Fibroblast of peridontal ligament (primary cell): ENCODE measurements at regions not wholly inside any gene's neighbourhood (a gene's known extent, or its start where the extent isn't known, plus 50 kb on each side); places are given as distances from the start of the nearest gene placed in this dataset.

Experiments
- DNase-seq: peaks from one replicate; pipeline ENCODE4 v3.0.0-alpha.2; 2010; ENCODE audit errors: extremely low read depth

DNA sequence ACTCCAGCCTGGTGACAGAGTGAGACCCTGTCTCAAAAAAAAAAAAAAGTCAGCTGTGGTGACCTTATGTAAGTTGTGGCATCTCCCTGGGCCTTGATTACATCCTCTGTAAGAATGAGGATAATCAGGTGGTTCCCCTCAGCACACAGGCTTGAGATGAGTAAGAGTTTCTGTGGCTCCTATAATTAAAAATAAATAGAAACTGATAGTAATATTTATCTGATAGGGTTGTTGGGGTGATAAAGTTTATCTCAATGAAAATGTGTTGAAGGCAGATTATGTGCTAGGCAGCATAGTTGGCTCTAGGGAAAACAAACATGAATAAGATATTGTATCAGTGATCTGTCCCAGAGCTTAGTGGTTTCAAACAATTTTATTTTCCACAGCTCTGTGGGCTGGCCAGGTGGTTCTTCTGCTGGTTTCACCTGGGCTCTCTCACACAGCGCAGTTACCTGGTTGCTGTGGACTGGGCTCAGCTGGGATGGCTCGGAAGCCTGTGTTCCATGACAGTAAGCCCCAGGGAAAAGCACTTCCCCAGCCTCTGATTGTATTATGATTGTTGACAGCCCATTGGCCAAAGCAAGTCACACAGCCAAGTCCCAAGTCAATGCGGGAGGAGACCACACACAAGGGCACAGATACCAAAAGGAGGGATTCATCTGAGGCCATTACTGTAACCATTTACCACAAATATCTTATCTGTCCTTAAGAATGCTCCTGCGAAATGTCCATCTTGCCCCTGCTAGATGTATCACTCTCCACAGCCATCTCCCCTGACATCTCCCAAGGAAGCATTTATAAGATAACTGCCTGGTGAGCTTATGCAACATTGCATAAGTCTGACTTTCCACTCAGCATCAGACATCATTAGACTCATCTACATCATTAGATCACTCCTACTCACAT is 151.7 kb downstream of the NUAK1 start:
- DNase-seq = no peak

GRCh38 chr12:105987685-105988035 is 151.1 kb downstream of the NUAK1 start:
- no peak for DNase-seq

DNA sequence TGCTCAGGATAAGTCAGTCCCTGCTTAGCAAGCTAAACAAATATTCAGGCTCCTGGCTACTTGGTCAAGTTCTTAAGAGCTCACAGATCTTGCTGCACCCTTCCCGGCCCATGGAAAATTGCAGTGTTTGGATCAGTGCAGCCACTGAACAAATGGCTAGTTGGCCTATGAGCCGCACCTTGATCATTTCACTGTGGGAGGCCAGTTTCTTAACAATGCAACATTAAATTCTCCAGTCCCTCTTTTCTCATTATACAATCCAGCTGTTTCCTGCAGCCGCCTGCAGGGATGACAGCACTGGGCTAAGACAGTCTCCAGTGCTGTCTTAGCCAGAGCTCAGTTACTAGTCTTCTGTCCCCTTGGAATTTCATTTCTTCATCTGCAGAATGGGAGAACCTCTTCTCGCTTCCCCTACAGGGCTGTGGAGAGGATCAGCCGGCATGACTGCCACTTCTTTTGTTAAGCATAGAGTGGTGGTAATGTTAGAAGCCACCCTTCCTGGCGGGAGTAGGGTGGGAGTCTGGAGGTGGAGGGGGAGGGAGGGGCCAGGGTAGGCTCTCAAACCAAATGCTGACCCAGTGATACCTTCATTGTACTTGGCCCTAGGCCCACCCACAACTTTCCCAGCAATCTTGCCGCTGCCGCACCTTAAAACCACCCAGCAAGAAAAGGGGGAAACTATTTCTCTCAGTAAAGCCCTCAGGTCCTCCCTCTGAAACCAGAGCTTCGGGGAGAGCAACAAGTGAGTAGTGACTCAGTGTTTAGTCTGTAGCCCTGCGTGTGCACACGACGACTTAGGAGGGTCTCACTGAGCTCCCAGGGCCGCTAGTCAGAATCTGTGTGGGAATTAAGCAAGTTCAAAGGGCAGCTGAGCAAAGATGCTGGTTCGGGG is 145.7 kb downstream of the NUAK1 start:
- no peak for DNase-seq

DNA sequence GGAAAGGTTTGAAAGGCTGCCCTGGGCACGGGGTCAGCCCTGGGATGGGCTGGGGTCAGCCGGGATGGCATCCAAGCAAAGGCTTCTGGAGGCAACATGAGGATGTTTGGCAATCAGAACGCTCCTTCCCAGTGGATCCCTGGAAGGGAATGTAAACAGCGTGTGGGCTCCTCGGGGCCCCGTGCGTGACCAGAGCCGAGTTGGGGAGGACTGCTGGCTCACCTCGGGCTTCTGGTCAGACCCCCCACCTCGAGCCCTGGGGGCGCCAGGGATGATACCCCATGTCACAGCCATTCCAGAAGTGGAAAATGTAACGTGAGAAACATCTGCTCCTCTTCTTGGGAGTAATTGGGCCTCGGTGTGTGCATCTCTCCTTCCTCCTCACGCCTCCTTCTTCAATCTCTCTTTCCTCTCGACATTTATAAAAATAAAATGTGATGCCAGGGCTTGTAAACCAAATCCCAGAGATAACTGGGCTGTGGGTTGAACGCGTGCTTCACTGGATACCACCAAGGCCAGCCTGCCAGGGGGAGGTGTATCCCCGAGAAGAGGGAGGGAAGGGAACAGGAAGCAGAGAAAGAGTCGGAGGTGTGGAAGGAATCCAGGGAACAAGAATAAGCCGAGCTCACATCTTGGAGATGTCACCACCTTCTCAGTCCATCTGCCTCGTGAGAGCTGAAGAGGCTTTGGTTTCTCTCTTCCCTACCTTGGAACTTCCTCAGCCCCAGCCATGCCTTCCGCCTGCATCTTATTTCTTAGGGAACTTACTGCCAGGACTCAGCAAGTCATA is 144.8 kb downstream of the NUAK1 start:
- no peak for DNase-seq

DNA sequence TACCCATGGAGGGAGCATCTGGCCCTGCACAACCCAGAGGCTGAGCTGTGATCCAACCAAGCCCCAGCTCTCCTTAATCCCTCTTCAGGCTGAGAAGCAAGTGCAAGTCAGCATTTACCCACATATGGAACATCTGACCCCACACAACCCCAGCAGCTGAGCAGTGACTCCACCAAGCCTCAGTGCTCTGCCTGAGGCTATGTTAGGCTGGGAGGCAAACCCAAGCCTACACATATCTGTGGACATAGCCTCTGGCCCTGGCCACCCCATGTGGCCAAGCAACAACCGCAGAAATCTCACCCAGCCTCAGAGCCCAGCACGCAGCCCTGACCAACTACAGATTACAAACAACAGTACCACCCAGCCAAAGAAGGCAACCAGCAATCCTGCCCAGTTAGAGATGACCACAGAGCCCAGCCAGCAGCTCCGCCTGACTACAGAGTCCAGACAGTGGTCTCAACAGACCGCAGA is 142.8 kb downstream of the NUAK1 start:
- no peak for DNase-seq

DNA sequence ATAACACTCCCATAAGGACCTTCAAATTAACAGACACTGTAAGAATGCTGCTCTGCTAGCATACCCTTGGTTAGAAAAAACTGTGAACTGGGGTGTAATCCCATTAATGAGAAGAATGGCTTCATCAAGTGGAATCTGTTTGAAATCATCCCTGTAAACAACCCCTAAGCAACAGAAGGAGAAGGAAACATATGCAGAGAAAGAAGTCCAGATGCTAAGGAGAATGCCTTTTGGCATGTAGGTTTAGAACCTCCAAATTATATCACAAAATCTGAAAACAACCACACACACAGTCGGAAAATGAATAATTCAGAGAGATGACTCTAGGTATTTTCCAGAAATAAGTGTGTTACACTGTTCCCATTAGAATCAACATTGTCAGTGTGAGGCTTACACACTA is 140.2 kb downstream of the NUAK1 start:
- no peak for DNase-seq

- no peak for DNase-seq
These were observed 138.2 kb downstream of the NUAK1 start for GRCh38 chr12:106000382-106001104.

- DNase-seq = no peak
These were observed 137.5 kb downstream of the NUAK1 start for GRCh38 chr12:106001105-106001836.

- no peak for DNase-seq
These were observed 136.9 kb downstream of the NUAK1 start for GRCh38 chr12:106001837-106002218.

GRCh38 chr12:106003297-106003696 is 135.5 kb downstream of the NUAK1 start:
- no peak for DNase-seq

- DNase-seq = no peak
These were observed 134.5 kb downstream of the NUAK1 start for GRCh38 chr12:106004289-106004688.

DNA sequence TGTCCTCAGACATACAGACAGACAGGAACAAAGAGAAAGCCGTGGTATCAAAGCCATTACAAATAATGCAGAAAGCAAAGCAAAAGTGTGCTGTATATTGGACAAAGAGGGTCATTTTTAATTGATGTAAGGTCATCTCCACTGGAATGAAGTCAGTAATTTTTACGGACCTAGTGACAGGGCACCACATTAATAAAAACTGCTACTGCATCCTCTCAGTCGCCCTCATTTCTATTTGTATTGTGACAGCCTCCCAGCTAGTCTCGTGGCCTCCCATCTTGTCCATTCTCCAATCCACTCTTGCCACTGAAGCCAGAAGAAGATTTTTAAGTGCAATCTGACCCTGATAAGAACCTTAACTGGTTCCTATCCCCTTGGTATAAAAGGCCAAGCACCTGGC is 132.4 kb downstream of the NUAK1 start:
- DNase-seq = no peak

DNA sequence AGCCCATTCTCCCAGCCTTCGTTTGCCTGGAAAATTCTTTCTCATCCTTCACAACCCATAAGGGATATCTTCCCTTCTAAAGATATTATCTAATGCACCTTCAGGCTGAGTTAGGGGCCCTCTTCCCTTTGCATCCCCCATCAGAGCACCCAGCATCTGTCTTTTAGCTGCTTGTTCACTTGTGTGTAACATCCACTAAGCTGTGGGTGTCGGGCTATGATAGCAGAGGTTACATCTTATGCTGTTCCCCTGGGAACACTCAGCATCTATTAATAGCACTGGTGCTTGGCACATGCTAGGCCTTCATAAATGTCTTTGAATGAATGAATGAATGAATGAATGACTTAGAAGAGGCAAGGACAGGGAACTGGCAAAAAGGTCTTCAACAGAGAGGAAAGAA is 131.8 kb downstream of the NUAK1 start:
- no peak for DNase-seq

DNA sequence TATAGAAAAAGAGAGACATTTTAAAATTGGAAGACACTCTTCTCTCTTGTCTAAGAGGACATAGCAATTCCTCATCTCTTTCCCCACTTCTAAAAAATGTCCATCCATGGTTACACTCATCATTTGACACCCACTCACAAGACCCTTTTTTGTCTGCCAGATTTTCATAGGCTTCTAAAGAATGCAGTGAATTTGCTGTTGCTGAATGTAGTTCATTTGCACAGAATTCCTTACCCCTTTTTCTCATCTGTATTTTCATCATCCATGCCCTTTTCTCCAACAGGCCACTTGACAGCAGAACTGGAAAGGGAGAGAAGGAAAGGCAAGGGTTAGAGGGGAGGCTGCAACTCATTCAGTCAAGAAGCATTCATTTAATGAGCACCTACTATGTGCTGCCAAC is 128.0 kb downstream of the NUAK1 start:
- DNase-seq = no peak
